Fibroblast of skin of right biceps (primary cell): ENCODE measurements at regions not wholly inside any gene's neighbourhood (a gene's known extent, or its start where the extent isn't known, plus 50 kb on each side); places are given as distances from the start of the nearest gene placed in this dataset.
A peak's percentile ranks its signal among the peaks of the same experiment; 100 is the strongest.
"Not testable (repeated sequence)": the region's sequence is repeated elsewhere in the genome, so short reads cannot be mapped to it uniquely, and the experiment has no call there.

Source experiments
- DNase-seq: peaks from one replicate; pipeline ENCODE4 v3.0.0-alpha.2; 2013

DNA sequence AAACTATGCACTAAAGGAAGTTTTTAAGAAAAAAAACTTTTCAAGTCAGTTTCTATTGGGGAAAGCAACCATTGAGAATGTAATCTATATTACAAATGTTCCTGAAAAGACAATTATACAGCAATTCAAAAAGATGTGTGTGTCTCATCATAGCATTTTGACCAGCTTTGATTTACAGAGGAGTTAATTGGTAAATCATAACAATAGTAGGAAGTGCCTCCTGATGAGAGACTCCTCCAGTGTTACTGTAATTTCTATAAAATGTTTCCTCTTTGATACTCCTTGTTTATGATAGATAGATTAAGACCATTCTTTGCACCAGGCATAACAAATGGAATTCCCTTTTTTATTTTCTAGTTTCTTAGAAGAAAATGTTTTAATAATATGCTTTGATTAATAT lies 249.9 kb downstream of the CALCRL start:
- no peak for DNase-seq

DNA sequence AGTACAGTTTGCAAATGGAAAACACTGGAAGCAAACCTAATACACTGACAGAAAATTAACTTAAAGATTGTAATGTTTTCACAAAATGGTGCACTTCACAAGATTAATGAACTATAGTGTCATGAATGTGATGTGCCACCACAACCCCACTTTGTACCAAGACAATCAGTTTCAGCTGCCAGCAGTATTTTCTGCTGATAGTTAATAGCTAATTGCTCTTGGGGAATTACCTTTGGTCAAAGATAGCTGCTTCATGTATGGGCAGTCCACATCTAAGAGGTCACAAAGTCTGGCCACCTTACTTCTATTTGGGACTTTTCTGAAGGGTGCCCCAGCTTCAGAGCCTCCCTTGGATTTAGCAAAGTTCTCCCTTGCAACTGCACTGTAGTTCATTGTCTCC lies 254.0 kb downstream of the CALCRL start:
- no peak for DNase-seq

DNA sequence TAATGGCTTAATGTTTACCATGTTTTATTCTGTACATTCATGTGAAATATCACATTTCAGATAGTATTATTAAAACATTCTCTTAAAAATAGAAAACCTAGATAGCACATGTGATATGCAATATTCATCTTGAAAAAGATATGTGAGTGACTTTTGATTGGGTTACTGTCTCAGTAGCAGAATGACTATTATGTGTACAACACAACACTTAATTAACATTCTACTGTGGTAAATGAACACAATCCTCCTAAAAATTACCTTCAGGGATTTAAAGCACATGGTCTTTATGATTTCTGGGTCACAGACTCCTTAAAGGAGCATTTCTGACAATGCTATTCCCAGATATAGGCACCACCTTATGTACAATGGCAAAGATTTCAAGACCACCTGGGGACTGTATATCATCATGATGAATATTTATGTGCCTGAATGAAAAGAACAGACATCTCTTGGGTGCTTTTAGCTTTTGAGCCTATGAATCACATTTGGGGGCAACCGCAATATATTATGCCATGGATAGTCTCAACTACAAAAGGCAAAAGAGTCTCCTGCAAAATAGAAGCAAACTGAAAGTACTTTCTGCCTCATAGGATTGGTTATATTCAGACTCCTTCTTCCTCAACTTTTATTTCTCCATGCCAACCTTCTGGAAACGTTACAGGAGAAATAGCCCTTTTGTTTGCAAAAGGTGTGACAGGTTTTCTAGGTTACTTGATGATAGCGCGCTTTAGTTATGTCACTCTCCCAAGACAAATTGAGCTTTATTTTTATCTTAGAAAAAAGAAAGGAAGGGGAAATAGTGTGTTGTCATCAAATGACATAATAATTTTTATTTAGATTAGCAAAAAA lies 259.0 kb downstream of the CALCRL start:
- DNase-seq = no peak

DNA sequence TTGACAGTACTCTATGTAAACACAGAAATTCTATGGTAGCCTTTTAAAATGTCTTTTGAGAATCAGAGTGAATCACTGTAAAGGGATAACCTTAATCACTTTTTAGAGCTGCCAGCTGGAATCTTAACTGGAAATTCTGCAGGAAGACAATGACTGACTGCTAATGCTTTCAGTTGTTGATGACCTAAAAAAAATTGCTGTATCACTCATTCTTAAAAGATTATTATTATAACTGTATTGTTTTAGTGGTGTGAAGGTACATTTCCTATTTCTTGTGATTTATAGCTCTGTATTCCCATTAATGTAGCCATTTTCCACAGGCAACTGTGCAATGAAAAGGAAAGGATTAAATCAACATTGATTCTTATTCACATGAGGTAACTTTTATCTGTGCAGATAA lies 260.5 kb downstream of the CALCRL start:
- no peak for DNase-seq

DNA sequence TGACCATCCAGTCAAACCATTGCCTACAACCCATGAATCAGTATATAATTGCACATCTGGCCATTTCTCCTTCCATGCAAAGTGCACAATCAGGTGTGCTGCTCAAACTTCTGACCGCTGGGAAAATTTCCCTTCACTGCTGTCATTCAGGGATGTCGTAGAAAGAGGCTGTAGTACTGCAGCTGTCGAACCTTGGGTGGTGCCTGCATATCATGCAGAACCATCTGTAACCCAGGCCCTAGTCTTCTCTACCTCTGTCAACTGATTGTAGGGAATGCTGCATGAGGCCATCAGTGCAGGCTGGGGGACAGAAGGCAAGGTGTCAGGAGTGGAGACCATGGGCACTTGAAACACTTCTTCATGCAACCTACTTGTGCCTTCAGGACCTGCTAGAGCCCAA lies 267.5 kb downstream of the CALCRL start:
- no peak for DNase-seq

DNA sequence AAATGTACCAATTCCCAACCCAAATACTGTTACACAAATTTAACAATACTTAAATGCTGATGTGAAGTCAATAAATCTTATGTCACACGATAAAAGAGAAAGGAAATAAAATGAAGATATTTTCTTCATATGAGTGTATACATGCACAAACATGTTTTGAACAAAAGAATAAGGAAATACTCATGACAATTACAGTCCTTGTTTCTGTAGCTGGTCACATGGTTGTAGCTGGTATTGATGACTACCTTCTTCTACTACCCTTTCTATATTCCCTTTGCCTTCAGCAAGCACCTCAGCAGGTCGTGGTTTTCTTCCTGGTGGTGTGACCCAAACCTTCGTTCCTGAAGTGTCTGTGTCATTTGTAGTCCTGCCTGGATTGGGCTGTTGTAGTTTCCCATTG lies 269.2 kb downstream of the CALCRL start:
- not testable (repeated sequence) for DNase-seq

DNA sequence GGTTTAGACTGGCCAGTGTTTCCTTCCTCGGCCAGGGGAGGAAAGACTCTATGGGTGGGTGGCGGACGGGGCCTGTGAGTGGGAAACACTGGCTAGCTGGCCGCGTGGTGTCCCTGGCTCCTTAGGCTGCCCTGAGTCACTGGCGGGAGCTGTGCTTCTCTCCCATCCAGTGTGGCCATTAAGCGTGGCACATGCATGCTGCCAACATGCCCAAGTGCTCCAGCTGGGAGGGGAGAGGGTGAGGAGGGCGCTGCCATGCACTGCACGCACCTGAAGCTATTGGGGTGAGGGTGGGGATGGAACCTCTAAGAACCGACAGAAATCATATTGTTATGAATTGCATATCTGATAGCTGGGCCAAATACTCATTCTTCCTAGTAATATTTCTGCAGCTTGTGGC lies 270.8 kb downstream of the CALCRL start:
- no peak for DNase-seq

DNA sequence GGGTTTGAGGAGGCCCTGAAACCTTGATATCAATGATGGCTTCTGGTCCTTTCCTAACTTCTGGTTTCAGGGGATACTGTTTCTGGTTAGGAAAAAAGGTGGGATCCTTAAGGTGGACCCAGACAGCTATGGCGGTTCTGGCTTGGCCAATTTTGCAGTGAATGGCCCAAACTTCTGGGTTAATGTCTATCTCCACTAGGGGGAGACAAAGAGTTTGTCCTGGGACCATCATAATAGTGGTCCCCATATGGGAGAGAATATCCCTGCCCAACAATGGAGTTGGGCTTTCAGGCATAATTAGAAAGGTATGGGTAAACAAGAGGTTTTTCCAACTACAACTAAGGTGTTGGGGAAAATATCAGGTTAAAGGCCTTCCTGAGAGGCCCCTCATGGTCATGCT lies 273.5 kb downstream of the CALCRL start:
- DNase-seq = no peak

DNA sequence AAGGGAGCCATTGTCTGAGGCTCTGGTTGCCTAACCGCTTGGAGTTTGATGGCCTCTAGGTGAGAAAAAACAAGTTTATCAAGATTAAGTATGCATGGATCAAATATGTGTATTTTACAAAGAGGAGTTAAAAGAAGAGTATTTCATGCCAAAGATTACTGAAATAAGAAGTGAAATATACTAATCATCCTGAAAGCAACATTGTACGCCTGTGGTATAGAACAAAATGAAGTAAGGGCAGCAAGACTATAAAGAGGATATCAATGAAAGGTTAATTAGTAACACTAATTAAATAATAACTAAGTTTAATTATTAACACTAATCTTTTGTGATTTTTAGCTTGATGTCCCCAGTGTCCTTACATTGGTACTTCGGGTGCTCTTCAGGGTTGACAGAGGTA lies 276.7 kb downstream of the CALCRL start:
- no peak for DNase-seq

DNA sequence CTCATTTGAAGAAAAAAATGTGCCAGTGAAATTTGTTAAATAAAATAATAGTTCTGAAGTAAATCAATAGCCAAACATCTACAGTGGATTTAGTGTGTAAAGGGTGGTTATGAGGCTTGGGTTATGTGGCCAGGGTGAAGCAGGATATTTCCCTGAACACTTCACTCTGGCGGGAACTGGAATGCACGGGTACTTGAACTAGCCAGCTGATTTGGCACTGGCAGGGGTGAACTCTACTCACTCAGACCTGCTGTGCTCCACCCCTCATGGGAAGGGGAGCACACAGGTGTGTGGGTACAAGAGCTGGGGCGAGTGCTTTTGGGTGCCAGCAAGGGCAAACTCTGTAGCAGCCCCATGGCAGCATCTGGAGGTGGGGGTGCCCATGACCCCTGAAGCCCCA lies 278.2 kb downstream of the CALCRL start:
- DNase-seq = no peak

DNA sequence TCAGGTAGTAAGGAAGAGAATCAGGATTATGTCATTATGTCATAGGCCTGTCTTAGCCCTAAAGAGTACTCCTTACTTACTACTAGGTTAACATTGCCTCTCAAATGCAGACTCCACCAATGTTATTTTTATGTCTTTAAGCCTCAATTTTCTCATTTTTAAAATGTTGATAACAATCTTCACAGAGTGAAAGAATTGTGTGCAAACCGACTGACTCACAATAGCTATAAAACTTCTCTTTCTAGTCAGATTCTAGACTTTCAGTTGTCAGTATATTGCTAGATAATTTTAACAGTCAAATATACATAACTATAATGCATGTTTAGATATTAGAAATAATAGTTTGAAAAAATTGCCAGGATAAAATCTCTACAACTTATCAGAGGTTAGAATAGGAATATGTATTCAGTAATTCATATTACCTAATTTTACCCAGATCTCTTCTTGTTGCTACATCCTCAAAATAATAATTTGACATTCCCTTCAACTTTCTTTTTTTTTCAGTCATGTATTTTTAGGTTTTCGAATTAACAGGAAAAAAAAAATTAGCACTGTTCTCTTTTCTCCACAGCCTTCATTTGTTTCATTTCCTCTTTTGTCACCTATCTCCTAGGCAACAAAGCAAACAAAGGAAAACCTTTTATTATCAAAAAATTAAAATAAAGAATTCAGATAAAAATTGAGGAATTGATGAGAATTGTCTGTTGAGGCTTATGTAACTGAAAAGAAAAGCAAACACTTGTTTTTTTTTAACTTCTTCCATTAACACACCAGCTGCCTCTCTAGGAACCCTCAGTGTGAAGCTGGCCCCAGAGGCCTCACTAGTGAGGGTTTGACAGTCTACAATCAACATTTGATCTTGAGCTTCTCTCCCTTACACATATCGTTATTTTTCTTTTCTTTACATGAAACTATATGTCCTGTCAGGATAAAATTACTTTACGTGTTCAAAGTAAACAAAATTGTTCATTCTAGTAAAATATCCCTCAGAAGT lies 279.0 kb downstream of the CALCRL start:
- no peak for DNase-seq

DNA sequence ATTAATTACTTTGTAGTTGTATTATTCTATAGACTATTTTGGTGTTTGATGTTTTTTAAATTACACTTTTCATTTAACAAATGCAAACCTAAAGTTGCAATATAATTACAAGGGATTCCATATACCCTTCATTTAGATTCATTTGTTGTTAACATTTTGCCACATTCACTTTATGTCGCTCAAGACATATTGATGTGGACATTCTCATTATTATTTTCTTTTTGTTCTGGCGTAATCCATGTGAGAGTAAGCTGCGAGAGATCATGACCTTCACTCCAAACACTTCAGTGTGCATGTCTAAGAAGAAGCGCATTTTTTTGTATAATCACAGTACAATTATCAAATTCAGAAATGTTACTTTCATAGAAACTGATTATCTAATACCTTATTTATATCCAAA lies 280.6 kb downstream of the CALCRL start:
- no peak for DNase-seq

DNA sequence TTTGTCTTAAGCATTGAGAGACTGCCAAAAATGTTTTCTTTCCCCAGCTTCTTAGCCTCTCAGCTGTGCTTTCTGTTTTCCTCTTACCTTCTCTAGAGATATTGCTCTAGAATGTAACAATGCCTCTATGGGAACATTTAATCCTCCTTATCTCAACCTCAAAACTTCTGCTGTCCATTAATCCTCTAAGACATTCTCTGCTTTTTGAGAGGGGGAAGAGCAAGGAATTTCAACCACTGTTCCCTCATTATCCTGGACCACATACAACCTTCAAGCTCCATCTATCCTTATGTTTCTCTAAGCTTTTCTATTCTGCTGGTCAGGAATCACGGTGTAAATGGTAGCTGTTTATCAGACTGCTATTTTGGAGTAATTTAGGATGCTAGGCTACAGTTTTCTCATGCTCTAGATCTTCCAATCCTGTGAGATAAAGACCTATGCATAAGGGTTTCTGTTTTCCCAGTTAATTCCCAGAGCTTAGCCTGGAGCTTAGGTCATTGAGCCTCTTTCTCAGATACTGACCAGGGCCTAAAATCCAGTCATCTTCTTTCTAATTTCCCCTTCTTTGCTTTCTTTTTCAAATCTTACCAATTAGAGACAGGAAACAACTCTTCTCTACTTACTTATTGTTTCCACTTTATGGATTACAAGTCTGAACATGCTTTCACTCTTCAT lies 282.0 kb downstream of the CALCRL start:
- DNase-seq = no peak

DNA sequence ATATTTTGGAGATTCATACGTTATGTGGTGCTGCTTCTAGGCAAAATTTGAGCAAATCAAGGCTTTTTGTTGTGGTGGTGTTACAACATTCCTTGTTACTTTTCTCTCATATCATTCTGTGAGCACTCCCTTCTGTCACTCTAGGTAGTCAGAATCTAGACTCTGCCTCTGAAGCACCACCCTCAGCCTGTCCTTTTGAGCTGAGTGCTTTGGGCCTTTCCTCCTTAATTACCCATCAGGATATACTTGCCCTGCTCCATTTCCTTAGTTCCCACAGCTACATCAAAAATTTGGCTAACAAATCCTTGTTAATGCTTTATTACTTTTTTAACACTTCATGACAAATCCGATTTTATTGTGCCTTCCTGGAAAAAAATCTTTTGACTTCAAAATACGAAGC lies 289.6 kb downstream of the CALCRL start:
- no peak for DNase-seq

DNA sequence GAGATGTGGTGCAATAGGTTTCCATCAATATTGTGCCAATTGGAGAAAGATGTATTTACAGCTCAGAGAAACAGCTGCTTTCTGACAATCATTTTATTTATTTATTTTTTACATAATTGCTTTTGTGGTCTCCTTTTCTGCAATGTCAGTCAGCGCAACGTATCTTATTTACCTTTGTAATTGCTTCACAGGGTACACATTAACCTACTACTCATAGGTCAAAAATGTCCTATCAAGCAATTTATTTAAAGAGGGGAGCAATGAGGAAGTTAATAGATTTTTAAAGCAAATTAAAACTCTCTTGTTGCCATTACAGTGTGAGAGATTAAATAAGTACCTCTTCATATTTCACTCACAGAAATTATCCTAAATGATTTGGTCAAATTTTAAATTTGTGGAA lies 291.0 kb downstream of the CALCRL start:
- DNase-seq = no peak

DNA sequence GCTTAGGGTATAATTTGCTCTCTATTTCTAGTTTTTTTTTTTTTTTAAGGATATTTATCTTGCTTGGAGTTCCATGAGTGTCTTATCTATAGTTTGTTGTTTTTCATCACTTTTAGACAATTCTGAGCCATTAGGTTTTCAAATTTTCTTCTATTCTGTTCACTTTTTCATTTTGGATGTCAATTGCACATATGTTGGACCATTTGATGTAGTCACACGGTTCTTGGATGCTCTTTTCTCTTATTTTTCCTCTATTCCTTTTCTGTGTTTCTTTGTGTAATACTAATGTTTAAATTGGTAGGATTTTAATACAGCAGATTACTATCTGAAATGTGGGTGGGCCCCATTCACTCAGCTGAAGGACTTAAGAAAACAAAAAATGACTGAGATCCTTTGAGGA lies 292.6 kb downstream of the CALCRL start:
- DNase-seq = no peak

DNA sequence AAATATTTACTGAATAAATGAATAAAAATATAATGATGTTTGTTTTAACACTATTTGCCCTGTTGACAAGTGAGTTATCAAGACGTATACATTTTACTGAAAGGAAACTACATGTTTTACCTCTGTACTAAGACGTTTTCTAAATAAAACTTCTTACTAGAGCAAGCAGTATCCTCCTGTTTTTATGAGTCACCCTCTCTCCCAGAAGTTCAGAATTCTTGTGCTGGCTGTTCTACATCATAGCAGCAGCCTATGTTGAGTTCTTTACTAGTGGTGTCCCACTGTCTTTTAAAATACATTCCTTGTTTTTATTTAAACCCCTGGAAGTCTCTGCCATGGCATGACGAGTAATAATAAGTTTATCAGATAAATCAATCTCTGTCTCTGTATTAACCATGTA lies 297.4 kb downstream of the CALCRL start:
- DNase-seq = peak; percentile 9

DNA sequence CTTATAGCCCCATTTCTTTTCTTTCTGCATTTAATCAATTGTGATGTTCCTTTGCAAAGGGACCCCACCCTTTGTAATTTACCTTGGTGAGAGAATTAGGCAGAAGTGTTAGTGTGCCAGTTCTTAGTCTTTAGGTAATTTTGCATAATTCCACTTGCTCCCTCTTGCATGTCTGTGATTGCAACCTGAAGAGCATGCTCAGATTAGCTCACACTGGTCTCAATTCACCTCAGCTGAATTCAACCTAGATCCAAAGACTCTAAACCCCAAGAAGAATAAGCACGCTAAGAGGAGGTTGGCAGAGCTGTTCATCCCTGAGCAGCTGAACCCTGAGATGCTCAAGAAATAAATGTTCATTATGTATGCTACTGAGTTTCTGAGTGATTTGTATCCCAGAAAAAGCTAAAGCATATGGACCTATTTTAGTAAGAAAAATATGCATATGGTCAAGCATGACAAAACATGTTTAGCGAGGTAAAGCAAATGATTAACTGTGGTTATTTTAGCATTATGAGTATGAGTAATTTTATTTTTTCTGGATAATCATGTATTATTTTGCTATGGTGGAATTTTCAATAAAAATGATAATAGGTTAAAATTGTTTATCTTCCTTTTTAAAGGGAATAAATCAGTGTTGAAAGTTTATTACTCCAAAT lies 299.2 kb upstream of the ZSWIM2 start:
- no peak for DNase-seq

DNA sequence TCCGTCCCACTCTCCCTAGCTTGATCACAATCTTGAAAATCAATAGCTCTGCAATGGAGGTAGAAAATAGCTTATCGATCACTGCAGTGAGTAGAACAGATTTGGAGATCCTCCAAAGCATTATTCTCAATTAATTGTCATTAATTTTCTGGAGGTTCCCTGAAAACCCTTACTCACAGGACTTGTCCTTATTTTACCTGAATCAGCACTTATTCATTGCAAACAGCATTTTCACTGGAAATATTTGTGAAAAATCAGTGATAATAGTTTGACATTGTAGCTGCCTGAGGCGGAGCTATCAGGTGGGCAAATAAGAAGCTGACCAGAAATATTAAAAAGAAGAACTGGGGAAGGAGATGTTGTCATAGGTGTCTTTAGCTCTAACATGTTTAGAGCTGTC lies 294.6 kb upstream of the ZSWIM2 start:
- DNase-seq = no peak

DNA sequence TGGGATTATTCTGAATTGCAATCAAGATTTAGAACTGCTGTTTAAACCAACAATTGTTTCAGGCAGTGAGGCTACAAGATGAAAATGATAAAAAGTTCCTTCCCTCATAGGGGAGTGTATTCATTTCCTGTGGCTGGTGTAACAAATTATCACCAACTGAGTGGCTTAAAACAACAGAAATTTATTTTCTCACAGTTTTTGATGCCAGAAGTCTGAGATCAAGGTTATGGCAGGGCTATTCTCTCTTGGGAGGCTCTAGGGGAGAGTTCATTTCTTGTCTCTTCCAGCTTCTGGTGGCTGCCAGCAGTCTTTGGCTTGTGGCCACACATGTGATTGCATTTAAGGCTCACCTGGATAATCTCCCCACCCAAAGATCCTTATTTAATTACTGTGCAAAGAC lies 290.5 kb upstream of the ZSWIM2 start:
- DNase-seq = no peak

DNA sequence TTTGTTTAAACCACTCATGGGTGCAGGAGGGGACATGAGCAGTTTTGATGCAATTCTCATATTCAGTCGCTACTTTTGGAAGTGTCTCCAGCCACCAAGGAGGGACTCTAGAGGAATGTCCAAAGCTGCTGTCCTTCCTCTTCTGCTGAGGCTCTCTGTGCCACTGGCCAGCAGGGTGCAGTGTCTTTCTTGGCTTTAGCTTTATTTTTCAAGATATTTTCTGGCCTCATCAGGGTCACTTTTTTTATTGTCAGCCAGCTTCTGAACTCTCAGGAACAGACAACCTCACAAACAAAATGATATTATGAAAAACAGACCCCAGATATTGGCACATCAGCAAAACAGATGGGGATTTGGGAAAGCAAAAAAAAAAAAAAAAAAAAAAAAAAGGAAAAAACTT lies 289.3 kb upstream of the ZSWIM2 start:
- peak; percentile 27 for DNase-seq

DNA sequence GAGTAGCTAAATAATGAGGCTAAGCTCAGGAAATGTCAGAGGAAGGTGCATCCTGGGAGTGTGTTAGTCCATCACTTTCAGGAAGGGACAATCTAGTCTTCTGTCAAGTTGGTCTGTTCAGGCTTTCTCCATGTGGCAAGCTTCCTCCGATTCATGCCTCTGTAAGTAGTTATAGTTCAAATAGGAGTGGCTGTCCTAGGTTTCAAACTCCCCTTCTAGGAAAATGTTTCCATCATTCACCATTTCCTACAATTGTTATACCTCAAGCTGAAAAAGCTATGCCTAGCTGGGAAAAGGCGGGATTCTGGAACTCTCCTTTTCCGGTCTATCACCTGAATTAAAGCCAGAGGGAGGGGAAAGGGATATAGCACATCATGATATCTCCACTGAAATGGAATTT lies 287.7 kb upstream of the ZSWIM2 start:
- no peak for DNase-seq

DNA sequence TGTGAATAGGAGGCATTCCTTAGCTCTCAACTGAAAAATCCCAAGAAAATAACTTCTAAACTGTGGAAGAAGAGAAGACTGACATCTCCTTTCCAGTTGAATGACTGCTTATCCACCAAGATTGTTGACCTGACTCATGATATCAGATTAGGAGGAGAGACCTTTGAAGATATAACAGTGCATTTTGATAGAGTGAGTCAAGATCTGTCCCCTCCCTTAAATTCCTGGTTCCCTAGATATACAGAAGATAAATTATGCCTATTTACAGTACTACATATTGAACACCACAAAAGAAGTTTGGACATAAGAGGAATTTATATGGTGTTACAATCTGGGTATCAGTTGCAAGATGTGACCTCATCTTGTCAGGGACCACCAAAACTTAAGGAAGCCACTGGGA lies 285.3 kb upstream of the ZSWIM2 start:
- peak; percentile 2 for DNase-seq
